AG09309 (cell line): ENCODE measurements at regions not wholly inside any gene's neighbourhood (a gene's known extent, or its start where the extent isn't known, plus 50 kb on each side); places are given as distances from the start of the nearest gene placed in this dataset.

Source experiments
- DNase-seq: peaks from one replicate; pipeline ENCODE4 v3.0.0-alpha.2; 2010; ENCODE audit warnings: low read depth
- H3K4me3 ChIP-seq: 2 replicates; pipeline ENCODE4 v1.5.1; 2011; ENCODE audit warnings: mild to moderate bottlenecking, low read depth, low read length, moderate library complexity; ENCODE audit not compliant: control insufficient read depth
- CTCF ChIP-seq: IDR thresholded peaks from 2 replicates; pipeline ENCODE4 v1.5.1; 2011; ENCODE audit warnings: mild to moderate bottlenecking, low read depth, low read length, inconsistent platforms; ENCODE audit not compliant: insufficient read depth, control insufficient read depth; ENCODE audit errors: missing control alignments

- DNase-seq = no peak
- H3K4me3 ChIP-seq = no peak overlapping the region
- TF ChIP-seq CTCF = no peak
Observed at GRCh38 chr16:5647051-5647450, 549.5 kb upstream of the EEF2KMT start.

GRCh38 chr16:5643855-5644531, 546.4 kb upstream of the EEF2KMT start:
- TF ChIP-seq CTCF = no peak
- DNase-seq = no peak

GRCh38 chr16:5642436-5642835, 544.8 kb upstream of the EEF2KMT start:
- H3K4me3 ChIP-seq = no peak overlapping the region
- no peak for DNase-seq
- no peak for TF ChIP-seq CTCF

More at GRCh38 chr16:5643855-5644531, 546.4 kb upstream of the EEF2KMT start:
- H3K4me3 ChIP-seq = no peak overlapping the region

- TF ChIP-seq CTCF = no peak
- DNase-seq = no peak
Observed at GRCh38 chr16:5642011-5642410, 544.4 kb upstream of the EEF2KMT start.

GRCh38 chr16:5640883-5641282, 543.3 kb upstream of the EEF2KMT start:
- TF ChIP-seq CTCF = no peak
- no peak for DNase-seq
- H3K4me3 ChIP-seq = no peak overlapping the region

More at GRCh38 chr16:5642011-5642410, 544.4 kb upstream of the EEF2KMT start:
- no peak overlapping the region for H3K4me3 ChIP-seq

- no peak for TF ChIP-seq CTCF
- no peak for DNase-seq
- no peak overlapping the region for H3K4me3 ChIP-seq
Observed at GRCh38 chr16:5639531-5639930, 541.9 kb upstream of the EEF2KMT start.
